ENCODE measurements at regions not wholly inside any gene's neighbourhood (a gene's known extent, or its start where the extent isn't known, plus 50 kb on each side); places are given as distances from the start of the nearest gene placed in this dataset.

DNA sequence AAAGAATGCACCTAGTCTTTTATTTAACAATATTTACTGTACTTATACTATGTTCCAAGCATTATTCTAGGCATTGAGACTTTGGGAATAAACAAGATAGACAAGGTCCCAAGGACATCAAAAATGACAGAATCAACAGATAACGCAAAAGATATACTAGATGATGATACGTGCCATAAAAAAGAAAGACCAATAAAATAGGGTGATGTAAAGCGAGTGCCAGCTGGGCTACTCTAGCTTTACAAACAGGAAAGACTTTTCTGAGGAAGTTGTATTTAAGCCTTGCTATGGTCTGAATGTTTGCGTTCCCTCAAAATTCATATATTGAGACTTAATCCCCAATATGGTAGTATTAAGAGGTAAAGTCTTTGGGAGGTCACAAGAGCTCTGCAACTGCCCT is 310.2 kb upstream of the RGMB start:
- DNase-seq (no peak), ATAC-seq (no peak)
- H3K9me3 ChIP-seq (ENCODE audit: control insufficient read depth, low read length, poor library complexity, severe bottlenecking) = no peaks in the 10 kb centered on the region
- H3K27me3 Mint-ChIP-seq = no peaks in the 10 kb centered on the region
- H3K4me3 Mint-ChIP-seq = no peak overlapping the region
- H3K27ac Mint-ChIP-seq = no peak overlapping the region
- H3K4me1 Mint-ChIP-seq = no peaks in the 10 kb centered on the region
- no peaks in the 10 kb centered on the region for H3K36me3 Mint-ChIP-seq (ENCODE audit: low read depth)

- Mint-ChIP-seq H3K4me1 (no peaks in the 10 kb centered on the region), H3K4me3 (no peak overlapping the region), H3K27me3 (no peaks in the 10 kb centered on the region), H3K27ac (no peak overlapping the region), H3K36me3 (ENCODE audit: low read depth) (no peaks in the 10 kb centered on the region)
- H3K9me3 ChIP-seq (ENCODE audit: control insufficient read depth, low read length, poor library complexity, severe bottlenecking) = no peaks in the 10 kb centered on the region
- no peak for DNase-seq
- no peak for ATAC-seq
Observed at GRCh38 chr5:98463676-98464075, 309.8 kb upstream of the RGMB start.

DNA sequence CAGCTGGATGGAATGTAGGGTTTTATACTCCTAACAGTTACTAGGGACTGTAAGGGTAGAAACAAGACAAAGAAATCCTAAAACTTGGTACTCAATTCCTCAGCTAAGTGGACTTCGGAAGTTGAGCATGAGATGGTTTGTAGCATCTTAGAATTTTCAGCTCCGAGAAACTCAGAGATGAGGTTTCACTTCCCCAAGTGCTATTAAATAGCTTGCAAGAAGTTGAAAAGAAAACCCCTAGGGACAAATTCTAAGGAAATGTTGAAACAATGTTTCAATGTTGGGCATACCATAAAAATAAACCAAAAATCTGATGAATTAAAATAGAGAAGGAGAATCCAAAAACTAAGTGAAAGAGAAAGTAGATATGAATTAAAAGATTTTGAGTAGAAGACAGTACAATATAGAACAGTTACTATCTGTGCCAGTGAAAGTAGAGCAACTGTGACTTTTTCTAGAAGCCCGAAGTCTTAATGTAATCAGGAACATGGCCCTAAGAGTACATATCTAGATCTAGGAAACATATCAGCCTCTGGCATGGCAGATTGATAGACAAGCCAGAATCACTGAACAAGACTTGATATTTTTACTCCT is 308.6 kb upstream of the RGMB start:
- Mint-ChIP-seq H3K4me3 (no peak overlapping the region), H3K27ac (no peak overlapping the region), H3K36me3 (ENCODE audit: low read depth) (no peaks in the 10 kb centered on the region), H3K4me1 (no peaks in the 10 kb centered on the region), H3K27me3 (no peaks in the 10 kb centered on the region)
- ATAC-seq = no peak
- no peak for DNase-seq
- H3K9me3 ChIP-seq (ENCODE audit: control insufficient read depth, low read length, poor library complexity, severe bottlenecking) = no peaks in the 10 kb centered on the region

- no peak for ATAC-seq
- H3K9me3 ChIP-seq (ENCODE audit: control insufficient read depth, low read length, poor library complexity, severe bottlenecking) = no peaks in the 10 kb centered on the region
- no peaks in the 10 kb centered on the region for H3K36me3 Mint-ChIP-seq (ENCODE audit: low read depth)
- no peaks in the 10 kb centered on the region for H3K27me3 Mint-ChIP-seq
- H3K4me3 Mint-ChIP-seq = no peak overlapping the region
- H3K4me1 Mint-ChIP-seq = no peaks in the 10 kb centered on the region
- DNase-seq = no peak
- H3K27ac Mint-ChIP-seq = no peak overlapping the region
Observed at GRCh38 chr5:98468188-98468869, 305.1 kb upstream of the RGMB start.

DNA sequence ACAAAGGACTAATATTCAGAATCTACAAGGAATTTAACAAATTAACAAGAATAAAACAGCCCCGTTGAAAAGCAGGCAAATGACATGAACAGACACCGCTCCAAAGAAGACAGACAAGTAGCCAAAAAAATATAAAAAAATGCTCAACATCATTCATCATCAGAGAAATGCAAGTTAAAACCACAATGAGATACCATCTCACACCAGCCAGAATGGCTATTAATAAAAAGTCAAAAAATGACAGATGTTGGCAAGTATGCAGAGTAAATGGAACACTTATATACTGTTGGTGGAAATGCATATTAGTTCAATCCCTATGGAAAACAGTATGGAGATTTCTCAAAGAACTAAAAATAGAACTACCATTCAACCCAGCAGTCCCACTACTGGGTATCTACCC is 302.7 kb upstream of the RGMB start:
- no peaks in the 10 kb centered on the region for H3K36me3 Mint-ChIP-seq (ENCODE audit: low read depth)
- H3K27me3 Mint-ChIP-seq = no peaks in the 10 kb centered on the region
- no peak for ATAC-seq
- no peaks in the 10 kb centered on the region for H3K4me1 Mint-ChIP-seq
- DNase-seq = no peak
- no peak overlapping the region for H3K4me3 Mint-ChIP-seq
- no peaks in the 10 kb centered on the region for H3K9me3 ChIP-seq (ENCODE audit: control insufficient read depth, low read length, poor library complexity, severe bottlenecking)
- H3K27ac Mint-ChIP-seq = no peak overlapping the region

- no peaks in the 10 kb centered on the region for H3K4me1 Mint-ChIP-seq
- no peak overlapping the region for H3K27ac Mint-ChIP-seq
- no peaks in the 10 kb centered on the region for H3K36me3 Mint-ChIP-seq (ENCODE audit: low read depth)
- DNase-seq (no peak), ATAC-seq (no peak)
- no peak overlapping the region for H3K4me3 Mint-ChIP-seq
- no peaks in the 10 kb centered on the region for H3K27me3 Mint-ChIP-seq
- no peaks in the 10 kb centered on the region for H3K9me3 ChIP-seq (ENCODE audit: control insufficient read depth, low read length, poor library complexity, severe bottlenecking)
Observed at GRCh38 chr5:98471458-98471857, 302.0 kb upstream of the RGMB start.

DNA sequence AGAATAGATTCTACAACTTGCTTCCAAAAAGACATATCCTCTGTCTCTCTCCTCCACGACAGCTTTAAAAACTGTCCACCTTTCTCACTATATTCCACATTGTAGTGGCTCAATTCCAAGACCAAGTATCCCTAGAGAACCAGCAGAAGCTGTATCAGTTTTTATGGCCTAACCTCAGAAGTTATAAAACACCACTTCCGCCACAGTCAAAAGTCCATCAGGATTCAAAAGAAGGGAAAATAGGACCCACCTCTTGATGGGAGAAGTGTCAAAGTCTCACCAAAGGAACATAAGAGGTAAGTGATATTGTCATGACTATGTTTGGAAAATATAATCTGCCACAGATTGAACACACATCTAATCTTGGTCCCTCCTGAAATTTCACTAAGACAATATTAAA is 299.2 kb upstream of the RGMB start:
- Mint-ChIP-seq H3K27me3 (no peaks in the 10 kb centered on the region), H3K4me1 (peaks cover 5% of the 10 kb centered on the region), H3K36me3 (ENCODE audit: low read depth) (no peaks in the 10 kb centered on the region), H3K4me3 (no peak overlapping the region), H3K27ac (no peak overlapping the region)
- ATAC-seq = no peak
- no peak for DNase-seq
- no peaks in the 10 kb centered on the region for H3K9me3 ChIP-seq (ENCODE audit: control insufficient read depth, low read length, poor library complexity, severe bottlenecking)

GRCh38 chr5:98474782-98475181 is 298.7 kb upstream of the RGMB start:
- no peaks in the 10 kb centered on the region for H3K27me3 Mint-ChIP-seq
- no peaks in the 10 kb centered on the region for H3K36me3 Mint-ChIP-seq (ENCODE audit: low read depth)
- DNase-seq = no peak
- ATAC-seq = no peak
- H3K4me1 Mint-ChIP-seq = peaks cover 5% of the 10 kb centered on the region
- H3K4me3 Mint-ChIP-seq = no peak overlapping the region
- no peak overlapping the region for H3K27ac Mint-ChIP-seq
- no peaks in the 10 kb centered on the region for H3K9me3 ChIP-seq (ENCODE audit: control insufficient read depth, low read length, poor library complexity, severe bottlenecking)

DNA sequence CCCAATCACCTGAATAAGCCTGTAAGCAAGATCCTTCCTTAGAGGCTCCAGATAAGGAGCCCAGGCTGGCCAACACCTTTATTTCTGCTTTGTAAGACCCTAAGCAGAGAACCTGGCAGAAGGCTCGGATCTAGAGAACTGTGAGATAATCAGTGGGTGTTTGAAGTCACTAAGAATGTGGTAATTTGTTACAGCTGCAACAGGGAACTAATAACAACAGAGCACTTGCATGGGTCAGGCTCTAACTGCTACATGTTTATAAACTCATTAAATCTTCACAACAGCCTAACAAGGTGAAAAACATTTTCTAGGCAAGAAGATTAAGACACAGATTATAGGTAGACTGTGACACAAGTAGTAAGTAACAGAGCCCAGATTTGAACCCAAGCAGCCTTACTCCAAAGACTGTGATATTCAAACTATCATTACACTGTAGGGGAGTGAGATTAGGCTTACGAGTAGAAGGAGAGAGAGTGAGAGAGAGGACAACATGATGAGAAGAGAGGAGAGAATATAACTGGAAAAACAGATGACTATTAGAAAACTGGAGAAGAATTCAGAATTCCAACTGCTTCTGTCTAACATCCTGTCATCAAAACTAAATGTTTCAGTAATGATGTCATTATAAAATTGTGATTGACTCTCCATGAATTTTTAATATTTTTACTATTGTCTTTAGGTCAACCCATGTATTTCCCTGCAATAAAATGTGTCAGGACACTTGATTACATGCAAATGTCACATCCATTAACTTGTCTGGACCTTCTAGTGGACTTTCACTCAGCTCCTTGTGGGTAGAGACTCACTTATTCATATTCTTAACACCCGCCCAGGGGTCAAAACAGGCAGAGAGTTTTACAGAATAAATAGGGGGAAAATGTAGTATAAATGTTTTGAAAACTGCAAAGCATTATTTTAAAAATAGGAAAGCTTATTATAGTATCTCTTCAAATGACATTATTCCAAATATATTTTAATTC is 290.9 kb upstream of the RGMB start:
- H3K9me3 ChIP-seq (ENCODE audit: control insufficient read depth, low read length, poor library complexity, severe bottlenecking) = no peaks in the 10 kb centered on the region
- no peak for DNase-seq
- no peak overlapping the region for H3K4me3 Mint-ChIP-seq
- no peaks in the 10 kb centered on the region for H3K36me3 Mint-ChIP-seq (ENCODE audit: low read depth)
- H3K27ac Mint-ChIP-seq = no peak overlapping the region
- H3K4me1 Mint-ChIP-seq = peaks cover under 1% of the 10 kb centered on the region
- ATAC-seq = no peak
- H3K27me3 Mint-ChIP-seq = no peaks in the 10 kb centered on the region

DNA sequence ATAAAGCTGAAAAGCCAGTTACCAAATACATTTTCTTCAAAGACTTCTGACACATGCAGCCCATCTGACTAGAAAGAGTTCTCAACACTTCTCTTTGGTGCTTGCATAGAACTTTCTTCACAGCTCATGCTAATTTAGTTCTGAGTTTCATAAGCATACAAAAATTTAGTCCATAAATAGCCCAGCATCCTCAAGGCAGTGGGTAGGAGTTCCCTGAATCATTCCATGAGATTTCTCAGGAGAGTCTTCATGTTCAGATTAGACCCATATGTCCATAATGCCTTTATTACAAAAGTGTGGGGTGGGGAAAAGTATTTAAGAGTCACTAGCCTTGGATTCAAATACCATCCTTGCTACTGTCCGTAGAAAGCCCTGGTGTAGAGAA is 290.2 kb upstream of the RGMB start:
- no peak for DNase-seq
- no peaks in the 10 kb centered on the region for H3K36me3 Mint-ChIP-seq (ENCODE audit: low read depth)
- H3K4me3 Mint-ChIP-seq = no peak overlapping the region
- no peaks in the 10 kb centered on the region for H3K4me1 Mint-ChIP-seq
- H3K27me3 Mint-ChIP-seq = no peaks in the 10 kb centered on the region
- ATAC-seq = no peak
- no peaks in the 10 kb centered on the region for H3K9me3 ChIP-seq (ENCODE audit: control insufficient read depth, low read length, poor library complexity, severe bottlenecking)
- no peak overlapping the region for H3K27ac Mint-ChIP-seq

DNA sequence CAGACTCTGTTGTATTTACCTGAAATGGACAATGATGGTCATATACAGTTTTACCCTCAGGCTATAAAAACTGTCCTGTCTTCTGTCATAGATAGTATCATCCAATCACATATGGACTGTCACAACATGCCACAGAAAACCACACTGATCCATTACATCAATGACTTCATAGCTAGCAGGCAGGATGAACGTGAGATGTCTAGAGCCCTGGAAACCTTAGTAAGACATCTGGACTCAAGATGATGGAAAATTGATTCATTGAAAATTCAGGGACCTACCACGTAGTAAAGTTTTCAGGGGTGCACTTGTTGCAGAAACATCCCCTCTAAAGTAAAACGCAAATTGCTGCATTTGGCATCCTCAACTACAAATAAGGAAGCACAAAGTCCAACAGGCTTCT is 284.4 kb upstream of the RGMB start:
- Mint-ChIP-seq H3K4me1 (no peaks in the 10 kb centered on the region), H3K27ac (no peak overlapping the region), H3K27me3 (no peaks in the 10 kb centered on the region), H3K4me3 (no peak overlapping the region), H3K36me3 (ENCODE audit: low read depth) (no peaks in the 10 kb centered on the region)
- H3K9me3 ChIP-seq (ENCODE audit: control insufficient read depth, low read length, poor library complexity, severe bottlenecking) = peaks cover 2% of the 10 kb centered on the region
- DNase-seq (no peak), ATAC-seq (no peak)

GRCh38 chr5:98490348-98490747 is 283.1 kb upstream of the RGMB start:
- H3K36me3 Mint-ChIP-seq (ENCODE audit: low read depth) = no peaks in the 10 kb centered on the region

DNA sequence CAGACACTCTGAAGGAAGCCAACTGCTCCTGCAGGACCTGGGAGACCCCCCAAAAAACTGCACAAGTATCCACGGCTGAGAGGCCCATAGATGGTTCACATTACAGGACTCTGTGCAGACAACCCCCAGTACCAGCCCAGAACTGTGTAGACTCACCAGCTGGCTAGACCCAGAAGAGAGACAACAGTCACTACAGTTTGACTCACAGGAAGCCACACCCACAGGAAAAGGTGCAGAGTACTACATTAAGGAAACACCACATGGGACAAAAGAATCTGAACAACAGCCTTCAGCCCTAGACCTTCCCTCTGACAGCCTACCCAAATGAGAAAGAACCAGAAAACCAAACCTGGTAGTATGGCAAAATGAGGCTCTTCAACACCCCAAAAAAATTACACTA is 281.2 kb upstream of the RGMB start:
- H3K9me3 ChIP-seq (ENCODE audit: control insufficient read depth, low read length, poor library complexity, severe bottlenecking) = peaks cover 2% of the 10 kb centered on the region
- Mint-ChIP-seq H3K27ac (no peak overlapping the region), H3K36me3 (ENCODE audit: low read depth) (no peaks in the 10 kb centered on the region), H3K27me3 (no peaks in the 10 kb centered on the region), H3K4me1 (no peaks in the 10 kb centered on the region), H3K4me3 (no peak overlapping the region)
- DNase-seq = no peak
- no peak for ATAC-seq

More at GRCh38 chr5:98490348-98490747, 283.1 kb upstream of the RGMB start:
- peaks cover 2% of the 10 kb centered on the region for H3K9me3 ChIP-seq (ENCODE audit: control insufficient read depth, low read length, poor library complexity, severe bottlenecking)
- Mint-ChIP-seq H3K4me3 (no peak overlapping the region), H3K27me3 (no peaks in the 10 kb centered on the region), H3K4me1 (no peaks in the 10 kb centered on the region), H3K27ac (no peak overlapping the region)
- ATAC-seq = no peak
- DNase-seq = no peak
